ENCODE measurements at regions not wholly inside any gene's neighbourhood (a gene's known extent, or its start where the extent isn't known, plus 50 kb on each side); places are given as distances from the start of the nearest gene placed in this dataset.

DNA sequence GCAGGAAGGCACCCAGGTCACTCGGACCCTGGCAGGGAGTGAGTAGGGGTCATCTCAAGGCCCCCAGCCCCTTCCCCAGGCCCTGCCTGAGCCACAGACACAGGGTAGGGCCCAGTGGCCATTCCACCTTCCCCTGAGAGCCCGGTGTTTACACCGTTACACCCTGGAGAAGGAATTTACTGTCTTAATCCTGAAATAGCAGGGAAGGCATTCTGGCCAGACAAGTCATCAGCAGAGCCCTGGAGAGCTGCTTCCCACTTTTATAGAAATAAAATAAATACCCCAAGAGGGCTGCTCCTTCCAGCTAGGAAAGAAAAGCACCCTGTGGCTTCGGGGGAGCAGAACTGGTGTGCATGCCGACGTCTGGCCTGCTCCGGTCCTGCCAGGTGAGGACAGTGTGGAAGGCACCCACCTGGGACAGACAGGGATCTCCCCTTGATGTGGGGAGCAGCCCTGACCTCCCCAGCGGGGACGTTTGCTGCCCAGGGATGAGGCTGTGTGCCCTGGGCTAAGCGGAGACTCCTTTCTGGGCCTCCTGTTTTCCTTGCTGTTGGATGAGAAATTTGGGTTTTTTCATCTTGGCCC lies 180.0 kb downstream of the MN1 start:
- TF ChIP-seq CTCF (IDR thresholded peaks at IDR 0.05 in 4 of 5, conservative IDR thresholded peaks at IDR 0.05 in 1 of 5) (no peak), POLR2A (IDR thresholded peaks at IDR 0.05) (no peak)

Data from gastrocnemius medialis (tissue), 4 donors.